Keratinocyte (primary cell): ENCODE measurements at regions not wholly inside any gene's neighbourhood (a gene's known extent, or its start where the extent isn't known, plus 50 kb on each side); places are given as distances from the start of the nearest gene placed in this dataset.

Experiments
- DNase-seq: peaks from one replicate; pipeline ENCODE4 v3.0.0-alpha.2; 2011; ENCODE audit warnings: low read depth, missing footprints, low spot score
- FAIRE-seq: peaks from 2 replicates; lab custom pipeline; 2011; peaks lifted over from hg19 to GRCh38; lab: Jason Lieb, UNC
- H2AFZ ChIP-seq: 2 replicates; pipeline ENCODE4 v1.6.0; 2012; ENCODE audit warnings: low read length, control low read depth, inconsistent platforms; ENCODE audit not compliant: control insufficient read depth
- H3K27ac ChIP-seq: 2 replicates; pipeline ENCODE4 v1.5.1; 2011; ENCODE audit warnings: low read length; ENCODE audit not compliant: control insufficient read depth, insufficient read depth
- H3K27me3 ChIP-seq: 3 replicates; pipeline ENCODE4 v1.6.0; 2011; ENCODE audit warnings: low read length; ENCODE audit not compliant: control insufficient read depth, insufficient read depth; ENCODE audit errors: extremely low read depth
- H3K36me3 ChIP-seq, 2 experiments: 2 replicates in 1 of 2; 3 replicates in 1 of 2; pipeline ENCODE4 v1.5.1; 2011; ENCODE audit warnings: low read length in 2 of 2, mild to moderate bottlenecking in 1 of 2; ENCODE audit not compliant: control insufficient read depth in 2 of 2, insufficient read depth in 2 of 2; ENCODE audit errors: extremely low read depth in 1 of 2
- H3K4me1 ChIP-seq: 3 replicates; pipeline ENCODE4 v1.5.1; 2011; ENCODE audit warnings: low read length; ENCODE audit not compliant: control insufficient read depth, insufficient read depth; ENCODE audit errors: extremely low read depth
- H3K4me2 ChIP-seq: 3 replicates; pipeline ENCODE4 v1.6.0; 2011; ENCODE audit warnings: low read depth, low read length; ENCODE audit not compliant: control insufficient read depth, insufficient read depth; ENCODE audit errors: extremely low read depth
- H3K4me3 ChIP-seq, 3 experiments: fragments of 200-600 bp in 1 of 3; sonication (generic) in 1 of 3; 2 replicates in 2 of 3; 3 replicates in 1 of 3; pipeline ENCODE4 v1.5.1; 2011 to 2016; ENCODE audit warnings: low read length in 3 of 3, mild to moderate bottlenecking in 3 of 3, control low read depth in 2 of 3, inconsistent platforms in 1 of 3, low read depth in 1 of 3, mixed read lengths in 1 of 3, mixed run types in 1 of 3, moderate library complexity in 1 of 3; ENCODE audit not compliant: control insufficient read depth in 2 of 3, insufficient read depth in 2 of 3; ENCODE audit errors: extremely low read depth in 1 of 3
- H3K79me2 ChIP-seq: 2 replicates; pipeline ENCODE4 v1.6.0; 2012; ENCODE audit warnings: low read length; ENCODE audit not compliant: control insufficient read depth, insufficient read depth
- H3K9ac ChIP-seq: 3 replicates; pipeline ENCODE4 v1.6.0; 2011; ENCODE audit warnings: low read length; ENCODE audit not compliant: control insufficient read depth, insufficient read depth; ENCODE audit errors: extremely low read depth
- H3K9me1 ChIP-seq: 3 replicates; pipeline ENCODE4 v1.6.0; 2011; ENCODE audit warnings: low read length; ENCODE audit not compliant: control insufficient read depth, insufficient read depth; ENCODE audit errors: extremely low read depth
- H3K9me3 ChIP-seq: 2 replicates; pipeline ENCODE4 v1.5.1; 2012; ENCODE audit warnings: low read depth, low read length; ENCODE audit not compliant: control insufficient read depth
- H4K20me1 ChIP-seq: 3 replicates; pipeline ENCODE4 v1.6.0; 2011; ENCODE audit warnings: low read length; ENCODE audit not compliant: control insufficient read depth, insufficient read depth; ENCODE audit errors: extremely low read depth
- EZH2 ChIP-seq: IDR thresholded peaks from one replicate; pipeline ENCODE4 v1.6.1; 2012; ENCODE audit warnings: inconsistent platforms, mild to moderate bottlenecking, low read length, moderate library complexity
- dilution Hi-C: fragments of 300-500 bp; cut with MboI; formaldehyde crosslinking; loops from one replicate; pipeline ENCODE4 v1.7.0; 2020; ENCODE audit warnings: low sequenced_read_pairs; ENCODE audit not compliant: extremely low pct_ligation_motif_present
- TF ChIP-seq, protein P1 (sequence below), 3 experiments: IDR thresholded peaks in 1 of 3; conservative IDR thresholded peaks in 1 of 3; optimal IDR thresholded peaks in 1 of 3; 2 replicates in 2 of 3; 3 replicates in 1 of 3; pipeline versions ENCODE3 to v1.5.1; 2011; ENCODE audit warnings: low read length in 3 of 3, mild to moderate bottlenecking in 3 of 3, moderate library complexity in 2 of 3, control low read depth in 1 of 3, inconsistent platforms in 1 of 3; ENCODE audit not compliant: insufficient read depth in 2 of 3; ENCODE audit errors: extremely low read depth in 1 of 3

DNA sequence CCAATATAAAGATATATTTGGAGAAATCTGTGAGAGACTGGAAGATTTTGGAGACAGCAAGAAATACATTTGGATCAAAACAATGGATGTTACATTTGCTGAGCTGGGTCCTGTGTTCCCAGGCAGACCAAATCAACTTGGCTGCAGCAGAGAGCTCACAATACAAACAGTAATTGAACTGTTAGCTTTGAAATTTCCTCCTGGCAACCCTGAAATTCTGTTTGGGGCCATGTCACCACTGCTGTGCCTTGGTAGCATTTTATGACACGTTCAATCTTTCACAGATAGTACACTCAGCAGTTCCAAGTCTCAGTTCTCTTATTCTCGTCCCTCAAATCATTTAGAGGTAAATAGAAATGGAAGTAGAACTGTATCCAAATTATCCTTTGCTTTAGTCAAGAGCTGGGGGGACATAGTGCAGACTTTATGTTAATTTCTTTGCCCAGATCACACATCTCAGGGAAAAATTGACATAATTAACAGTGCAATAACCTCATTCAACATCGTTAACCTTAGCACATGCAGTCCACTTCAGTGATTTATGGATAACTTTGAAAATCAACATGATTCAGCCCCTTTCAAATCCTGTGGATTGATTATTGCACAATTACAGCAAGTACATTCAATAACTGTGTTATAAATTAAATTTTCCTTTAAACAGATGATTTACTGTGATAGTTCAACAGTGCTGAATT, 277.4 kb upstream of the MC4R start:
- H2AFZ ChIP-seq = no peak overlapping the region
- no peak for FAIRE-seq
- TF ChIP-seq, protein P1, sequence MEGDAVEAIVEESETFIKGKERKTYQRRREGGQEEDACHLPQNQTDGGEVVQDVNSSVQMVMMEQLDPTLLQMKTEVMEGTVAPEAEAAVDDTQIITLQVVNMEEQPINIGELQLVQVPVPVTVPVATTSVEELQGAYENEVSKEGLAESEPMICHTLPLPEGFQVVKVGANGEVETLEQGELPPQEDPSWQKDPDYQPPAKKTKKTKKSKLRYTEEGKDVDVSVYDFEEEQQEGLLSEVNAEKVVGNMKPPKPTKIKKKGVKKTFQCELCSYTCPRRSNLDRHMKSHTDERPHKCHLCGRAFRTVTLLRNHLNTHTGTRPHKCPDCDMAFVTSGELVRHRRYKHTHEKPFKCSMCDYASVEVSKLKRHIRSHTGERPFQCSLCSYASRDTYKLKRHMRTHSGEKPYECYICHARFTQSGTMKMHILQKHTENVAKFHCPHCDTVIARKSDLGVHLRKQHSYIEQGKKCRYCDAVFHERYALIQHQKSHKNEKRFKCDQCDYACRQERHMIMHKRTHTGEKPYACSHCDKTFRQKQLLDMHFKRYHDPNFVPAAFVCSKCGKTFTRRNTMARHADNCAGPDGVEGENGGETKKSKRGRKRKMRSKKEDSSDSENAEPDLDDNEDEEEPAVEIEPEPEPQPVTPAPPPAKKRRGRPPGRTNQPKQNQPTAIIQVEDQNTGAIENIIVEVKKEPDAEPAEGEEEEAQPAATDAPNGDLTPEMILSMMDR (optimal IDR thresholded peaks at IDR 0.05 in 1 of 3, IDR thresholded peaks at IDR 0.05 in 1 of 3, conservative IDR thresholded peaks at IDR 0.05 in 1 of 3; ENCODE audit: extremely low read depth in 1 of 3, insufficient read depth in 2 of 3, low read length in 3 of 3) = no peak
- no peak for TF ChIP-seq EZH2

DNA sequence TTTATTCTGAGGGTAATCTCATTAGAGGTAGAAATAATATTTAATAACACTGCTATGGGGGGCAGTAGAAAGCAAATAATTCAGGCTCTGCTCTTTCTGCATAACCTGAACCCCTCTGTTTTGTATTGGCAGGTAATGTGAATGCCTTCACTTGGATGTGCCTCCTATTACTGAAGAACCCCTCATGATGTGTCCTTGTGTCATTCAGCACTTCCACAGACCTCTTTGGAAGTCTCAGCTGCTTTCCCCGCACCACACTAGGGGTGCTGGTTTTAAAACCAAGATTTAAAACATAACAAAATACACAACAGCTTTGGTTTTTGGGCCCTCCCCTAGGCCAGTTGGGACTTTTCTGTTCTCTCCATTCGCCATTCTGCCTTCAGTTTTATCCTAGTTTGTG, 281.7 kb upstream of the MC4R start:
- Histone ChIP-seq H3K4me2 (no peak overlapping the region), H3K27me3 (no peaks in the 10 kb centered on the region), H3K79me2 (no peaks in the 10 kb centered on the region), H3K4me1 (no peaks in the 10 kb centered on the region), H3K4me3 (no peak overlapping the region), H3K27ac (no peak overlapping the region), H3K9me3 (no peaks in the 10 kb centered on the region), H3K9me1 (no peaks in the 10 kb centered on the region), H2AFZ (no peak overlapping the region), H3K36me3 (no peaks in the 10 kb centered on the region), H3K9ac (no peak overlapping the region), H4K20me1 (no peaks in the 10 kb centered on the region)
- TF ChIP-seq EZH2 = no peak
- TF ChIP-seq, protein P1 (optimal IDR thresholded peaks at IDR 0.05 in 1 of 3, IDR thresholded peaks at IDR 0.05 in 1 of 3, conservative IDR thresholded peaks at IDR 0.05 in 1 of 3; ENCODE audit: extremely low read depth in 1 of 3, insufficient read depth in 2 of 3, low read length in 3 of 3) = no peak
- FAIRE-seq (no peak), DNase-seq (no peak)
- dilution Hi-C loops = no loop called here

More for the DNA sequence above, 277.4 kb upstream of the MC4R start:
- dilution Hi-C loops = no loop called here
- H3K27ac ChIP-seq = no peak overlapping the region
- no peak overlapping the region for H3K4me2 ChIP-seq
- H3K4me1 ChIP-seq = no peaks in the 10 kb centered on the region
- H3K9me3 ChIP-seq = no peaks in the 10 kb centered on the region
- no peak overlapping the region for H3K4me3 ChIP-seq
- H4K20me1 ChIP-seq = no peaks in the 10 kb centered on the region
- H3K9ac ChIP-seq = no peak overlapping the region
- no peaks in the 10 kb centered on the region for H3K9me1 ChIP-seq
- no peaks in the 10 kb centered on the region for H3K79me2 ChIP-seq
- no peaks in the 10 kb centered on the region for H3K36me3 ChIP-seq
- no peaks in the 10 kb centered on the region for H3K27me3 ChIP-seq
- no peak for DNase-seq
